GM23248 (cell line): ENCODE measurements at regions not wholly inside any gene's neighbourhood (a gene's known extent, or its start where the extent isn't known, plus 50 kb on each side); places are given as distances from the start of the nearest gene placed in this dataset.

Source experiments
- DNase-seq: peaks from one replicate; pipeline ENCODE4 v3.0.0-alpha.2; 2015
- H2AFZ ChIP-seq: fragments of 200-600 bp; sonication (generic); 2 replicates; pipeline ENCODE4 v1.6.1; 2016; ENCODE audit warnings: antibody characterized with exemption
- H3F3A ChIP-seq: fragments of 200-600 bp; sonication (generic); 2 replicates; pipeline ENCODE4 v1.6.1; 2016; ENCODE audit warnings: mild to moderate bottlenecking, antibody characterized with exemption, mixed run types; ENCODE audit not compliant: insufficient read depth
- H3K27ac ChIP-seq: fragments of 200-600 bp; sonication (generic); 2 replicates; pipeline ENCODE4 v1.5.1; 2016; ENCODE audit warnings: mild to moderate bottlenecking
- H3K27me3 ChIP-seq: fragments of 200-600 bp; sonication (generic); replicated peaks from 2 replicates; pipeline ENCODE4 v1.6.1; 2016; ENCODE audit warnings: mild to moderate bottlenecking; ENCODE audit not compliant: insufficient read depth
- H3K36me3 ChIP-seq: fragments of 200-600 bp; sonication (generic); 2 replicates; pipeline ENCODE4 v1.6.1; 2016; ENCODE audit warnings: low read depth, mild to moderate bottlenecking
- H3K4me1 ChIP-seq: fragments of 200-600 bp; sonication (generic); 2 replicates; pipeline ENCODE4 v1.6.1; 2016; ENCODE audit warnings: mild to moderate bottlenecking; ENCODE audit not compliant: insufficient read depth
- H3K4me2 ChIP-seq: fragments of 200-600 bp; sonication (generic); one replicate; pipeline ENCODE4 v1.6.1; 2016; ENCODE audit warnings: mild to moderate bottlenecking; ENCODE audit not compliant: unreplicated experiment
- H3K4me3 ChIP-seq: fragments of 200-600 bp; sonication (generic); 2 replicates; pipeline ENCODE4 v1.5.1; 2016; ENCODE audit warnings: mild to moderate bottlenecking
- H3K79me2 ChIP-seq: fragments of 200-600 bp; sonication (generic); 2 replicates; pipeline ENCODE4 v1.6.1; 2016; ENCODE audit warnings: mild to moderate bottlenecking; ENCODE audit not compliant: insufficient read depth
- H3K9ac ChIP-seq: fragments of 200-600 bp; sonication (generic); 2 replicates; pipeline ENCODE4 v1.6.1; 2016; ENCODE audit warnings: mild to moderate bottlenecking
- H3K9me2 ChIP-seq: fragments of 200-600 bp; sonication (generic); 2 replicates; pipeline ENCODE4 v1.6.1; 2016; ENCODE audit warnings: mixed run types, mild to moderate bottlenecking, moderate library complexity; ENCODE audit not compliant: insufficient read depth
- H3K9me3 ChIP-seq: fragments of 200-600 bp; sonication (generic); one replicate; pipeline ENCODE4 v1.6.1; 2017; ENCODE audit warnings: low read depth
- H4K20me1 ChIP-seq: fragments of 200-600 bp; sonication (generic); 2 replicates; pipeline ENCODE4 v1.6.0; 2016; ENCODE audit not compliant: insufficient read depth
- EZH2 ChIP-seq: fragments of 200-600 bp; sonication (generic); IDR thresholded peaks from 2 replicates; pipeline ENCODE4 v1.6.1; 2018; ENCODE audit warnings: antibody characterized with exemption, mild to moderate bottlenecking; ENCODE audit not compliant: insufficient read depth, poor library complexity, severe bottlenecking
- EZH2phosphoT487 ChIP-seq: fragments of 200-600 bp; sonication (generic); IDR thresholded peaks from 2 replicates; pipeline ENCODE4 v1.6.1; 2018; ENCODE audit warnings: antibody characterized with exemption, moderate library complexity, mild to moderate bottlenecking, low read depth; ENCODE audit not compliant: insufficient read depth
- WGBS, 2 experiments: methylation state at CpG; one replicate each; pipeline ENCODE4 v1.1.6; 2015 to 2017; ENCODE audit warnings: low lambda C conversion rate in 2 of 2, low coverage in 1 of 2; ENCODE audit errors: missing lambda C conversion rate in 2 of 2; 5-methylcytosine and 5-hydroxymethylcytosine counted together
- in situ Hi-C: fragments of 300-500 bp; cut with MboI; formaldehyde crosslinking; loops from 2 replicates; pipeline ENCODE4 v1.15.0; 2020

DNA sequence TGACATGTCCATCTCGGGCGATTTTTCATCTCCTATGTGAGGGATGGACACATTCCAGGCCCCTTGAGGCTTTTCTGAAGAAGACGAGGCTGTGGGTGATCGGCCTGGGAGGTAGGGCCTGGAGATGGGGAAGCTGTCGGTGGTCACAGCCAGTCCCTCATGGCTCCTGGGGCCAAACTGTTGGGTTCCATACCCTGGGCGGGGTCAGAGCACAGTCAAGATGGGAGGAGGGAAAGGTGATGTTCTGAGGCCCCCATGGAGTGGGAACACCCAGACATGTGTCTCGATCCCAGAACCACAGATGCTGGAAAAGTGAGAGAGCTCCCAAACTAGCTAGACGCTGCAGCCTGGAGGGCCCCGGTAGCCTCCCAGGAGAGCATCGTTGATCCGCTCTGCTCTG lies 157.5 kb upstream of the C1orf174 start:
- H3F3A ChIP-seq, result no peaks in the 10 kb centered on the region
- no peak overlapping the region for H3K4me2 ChIP-seq
- no peaks in the 10 kb centered on the region for H3K9me3 ChIP-seq
- no peaks in the 10 kb centered on the region for H3K79me2 ChIP-seq
- no peak overlapping the region for H2AFZ ChIP-seq
- TF ChIP-seq EZH2 (no peak), EZH2phosphoT487 (no peak)
- in situ Hi-C loops, result no loop called here
- H3K4me1 ChIP-seq, result no peaks in the 10 kb centered on the region
- H3K27ac ChIP-seq, result no peak overlapping the region
- H3K36me3 ChIP-seq, result no peaks in the 10 kb centered on the region
- WGBS, 2 experiments, result 24 to 27% methylated on average over 11 of the region's 11 CpGs
- H4K20me1 ChIP-seq, result no peaks in the 10 kb centered on the region
- H3K9me2 ChIP-seq, result no peaks in the 10 kb centered on the region
- DNase-seq, result no peak
- H3K4me3 ChIP-seq, result no peak overlapping the region
- no peak overlapping the region for H3K9ac ChIP-seq
- no peaks in the 10 kb centered on the region for H3K27me3 ChIP-seq

DNA sequence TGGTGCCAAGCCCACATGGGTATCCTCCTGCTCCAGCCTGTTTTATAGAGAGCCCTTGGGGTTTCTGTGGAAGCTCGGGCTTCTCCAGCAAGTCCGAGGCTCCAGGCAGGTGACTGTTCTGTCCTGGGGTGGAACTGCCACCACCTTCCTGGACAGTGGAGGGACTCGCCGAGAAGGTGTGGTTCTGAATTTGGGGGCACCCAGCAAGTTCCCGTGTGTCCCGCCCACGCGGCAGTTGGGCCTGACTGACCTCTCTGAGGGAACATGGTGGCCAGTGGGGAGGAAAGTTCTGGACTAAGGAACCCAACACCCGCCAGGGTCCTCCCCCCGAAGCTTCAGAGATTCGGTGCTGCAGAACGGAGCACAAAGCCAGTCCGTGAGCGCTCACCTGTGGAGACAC lies 158.1 kb upstream of the C1orf174 start:
- Histone ChIP-seq H3K4me1 (no peaks in the 10 kb centered on the region), H3K27me3 (no peaks in the 10 kb centered on the region), H2AFZ (no peak overlapping the region), H3K36me3 (no peaks in the 10 kb centered on the region), H4K20me1 (no peaks in the 10 kb centered on the region), H3K4me3 (no peak overlapping the region), H3F3A (no peaks in the 10 kb centered on the region), H3K9ac (no peak overlapping the region), H3K9me2 (no peaks in the 10 kb centered on the region), H3K9me3 (no peaks in the 10 kb centered on the region), H3K27ac (no peak overlapping the region), H3K79me2 (no peaks in the 10 kb centered on the region), H3K4me2 (no peak overlapping the region)
- 53 to 65% methylated on average over 14 of the region's 14 CpGs for WGBS, 2 experiments
- in situ Hi-C loops, result no loop called here
- TF ChIP-seq EZH2phosphoT487, result no peak
- TF ChIP-seq EZH2, result no peak
- no peak for DNase-seq

DNA sequence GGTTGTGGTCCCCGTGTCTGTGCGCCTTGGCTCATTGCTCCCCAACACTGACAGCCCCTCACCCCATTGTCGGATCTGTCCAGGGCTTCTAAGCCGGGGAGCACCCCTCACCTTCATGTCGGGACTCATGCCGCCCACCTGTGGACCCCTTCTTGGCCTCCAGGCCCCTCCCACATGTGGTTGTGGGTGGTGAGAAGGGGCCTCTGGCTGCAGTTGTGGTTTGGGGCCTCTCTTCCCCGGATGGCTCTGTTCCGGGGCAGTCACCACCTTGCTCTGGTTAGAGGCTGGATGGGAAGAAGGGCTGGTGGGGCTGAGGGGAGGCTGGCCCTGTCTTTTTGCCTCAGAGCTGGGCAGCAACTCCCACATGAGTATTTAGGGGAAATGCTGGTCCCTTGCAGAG lies 158.6 kb upstream of the C1orf174 start:
- Histone ChIP-seq H2AFZ (no peak overlapping the region), H4K20me1 (no peaks in the 10 kb centered on the region), H3K9ac (no peak overlapping the region), H3K79me2 (no peaks in the 10 kb centered on the region), H3K27me3 (no peaks in the 10 kb centered on the region), H3K9me2 (no peaks in the 10 kb centered on the region), H3K9me3 (no peaks in the 10 kb centered on the region), H3K36me3 (no peaks in the 10 kb centered on the region), H3F3A (no peaks in the 10 kb centered on the region), H3K4me2 (no peak overlapping the region), H3K4me3 (no peak overlapping the region), H3K4me1 (no peaks in the 10 kb centered on the region), H3K27ac (no peak overlapping the region)
- no peak for TF ChIP-seq EZH2phosphoT487
- no peak for TF ChIP-seq EZH2
- in situ Hi-C loops, result no loop called here
- DNase-seq, result no peak
- 25 to 36% methylated on average over 8 of the region's 8 CpGs for WGBS, 2 experiments

DNA sequence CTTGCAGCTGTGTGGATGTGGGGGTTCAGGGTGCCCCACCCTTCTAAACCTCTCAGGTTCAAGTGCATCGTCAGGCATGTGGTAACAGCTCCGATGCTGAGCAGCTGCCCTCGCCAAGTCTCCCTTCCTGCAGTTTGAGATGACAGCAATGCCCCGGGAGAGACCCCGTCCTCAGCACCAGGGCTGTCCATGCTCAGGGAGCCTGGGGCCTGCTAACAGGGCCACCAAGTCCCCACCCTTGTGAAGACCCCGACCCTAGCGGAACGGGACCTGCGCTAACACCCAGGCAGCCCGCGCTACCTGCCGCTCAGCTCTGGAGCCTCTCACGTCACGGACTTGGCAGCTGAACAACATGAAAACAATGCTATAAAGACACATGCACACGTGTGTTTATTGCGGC lies 159.2 kb upstream of the C1orf174 start:
- Histone ChIP-seq H3K4me1 (no peaks in the 10 kb centered on the region), H4K20me1 (no peaks in the 10 kb centered on the region), H3K4me2 (no peak overlapping the region), H3K79me2 (no peaks in the 10 kb centered on the region), H3K36me3 (no peaks in the 10 kb centered on the region), H3K9me2 (no peaks in the 10 kb centered on the region), H3K4me3 (no peak overlapping the region), H3K9ac (no peak overlapping the region), H3K9me3 (no peaks in the 10 kb centered on the region), H3F3A (no peaks in the 10 kb centered on the region), H2AFZ (no peak overlapping the region), H3K27ac (no peak overlapping the region), H3K27me3 (no peaks in the 10 kb centered on the region)
- TF ChIP-seq EZH2 (no peak), EZH2phosphoT487 (no peak)
- WGBS, 2 experiments, result 49 to 51% methylated on average over 14 to 16 of the region's 16 CpGs
- DNase-seq, result no peak
- in situ Hi-C loops, result no loop called here

DNA sequence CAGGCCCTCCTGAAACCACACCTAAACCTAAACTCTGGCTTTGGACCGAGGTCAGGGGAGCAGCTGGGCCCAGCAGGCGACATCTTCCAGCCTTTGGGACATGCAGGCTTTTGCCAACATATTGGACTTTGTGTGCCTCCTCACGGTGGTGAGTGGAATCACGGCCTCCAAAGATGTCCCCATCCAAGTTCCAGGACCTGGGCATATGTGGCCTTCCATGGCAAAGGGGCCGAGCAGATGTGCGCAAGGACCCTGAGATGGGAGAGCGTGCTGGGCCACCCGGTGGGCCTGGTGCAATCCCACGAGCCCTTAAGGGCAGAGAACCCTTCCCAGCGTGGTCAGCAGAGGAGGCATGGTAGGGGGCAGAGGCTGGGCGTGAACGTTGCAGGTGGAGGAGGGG lies 160.8 kb upstream of the C1orf174 start:
- no peaks in the 10 kb centered on the region for H3K9me3 ChIP-seq
- H3K27me3 ChIP-seq, result no peaks in the 10 kb centered on the region
- no peak overlapping the region for H3K9ac ChIP-seq
- 37 to 38% methylated on average over 10 to 11 of the region's 12 CpGs for WGBS, 2 experiments
- no peaks in the 10 kb centered on the region for H3K9me2 ChIP-seq
- DNase-seq, result no peak
- no peak for TF ChIP-seq EZH2
- no peak for TF ChIP-seq EZH2phosphoT487
- H3K4me2 ChIP-seq, result no peak overlapping the region
- no peak overlapping the region for H2AFZ ChIP-seq
- no peaks in the 10 kb centered on the region for H3K4me1 ChIP-seq
- no peaks in the 10 kb centered on the region for H4K20me1 ChIP-seq
- no peaks in the 10 kb centered on the region for H3K36me3 ChIP-seq
- in situ Hi-C loops, result no loop called here
- H3K27ac ChIP-seq, result no peak overlapping the region
- no peak overlapping the region for H3K4me3 ChIP-seq
- H3F3A ChIP-seq, result no peaks in the 10 kb centered on the region
- H3K79me2 ChIP-seq, result no peaks in the 10 kb centered on the region
